ENCODE measurements at regions not wholly inside any gene's neighbourhood (a gene's known extent, or its start where the extent isn't known, plus 50 kb on each side); places are given as distances from the start of the nearest gene placed in this dataset.

- TF ChIP-seq, protein P1, sequence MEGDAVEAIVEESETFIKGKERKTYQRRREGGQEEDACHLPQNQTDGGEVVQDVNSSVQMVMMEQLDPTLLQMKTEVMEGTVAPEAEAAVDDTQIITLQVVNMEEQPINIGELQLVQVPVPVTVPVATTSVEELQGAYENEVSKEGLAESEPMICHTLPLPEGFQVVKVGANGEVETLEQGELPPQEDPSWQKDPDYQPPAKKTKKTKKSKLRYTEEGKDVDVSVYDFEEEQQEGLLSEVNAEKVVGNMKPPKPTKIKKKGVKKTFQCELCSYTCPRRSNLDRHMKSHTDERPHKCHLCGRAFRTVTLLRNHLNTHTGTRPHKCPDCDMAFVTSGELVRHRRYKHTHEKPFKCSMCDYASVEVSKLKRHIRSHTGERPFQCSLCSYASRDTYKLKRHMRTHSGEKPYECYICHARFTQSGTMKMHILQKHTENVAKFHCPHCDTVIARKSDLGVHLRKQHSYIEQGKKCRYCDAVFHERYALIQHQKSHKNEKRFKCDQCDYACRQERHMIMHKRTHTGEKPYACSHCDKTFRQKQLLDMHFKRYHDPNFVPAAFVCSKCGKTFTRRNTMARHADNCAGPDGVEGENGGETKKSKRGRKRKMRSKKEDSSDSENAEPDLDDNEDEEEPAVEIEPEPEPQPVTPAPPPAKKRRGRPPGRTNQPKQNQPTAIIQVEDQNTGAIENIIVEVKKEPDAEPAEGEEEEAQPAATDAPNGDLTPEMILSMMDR (conservative IDR thresholded peaks at IDR 0.05; ENCODE audit: low read length): no peak
- no peak for TF ChIP-seq EZH2phosphoT487 (IDR thresholded peaks at IDR 0.05; ENCODE audit: borderline replicate concordance)
Observed at GRCh38 chr18:59833785-59834184, 66.0 kb upstream of the PMAIP1 start.

All from Loucy (cell line).